ENCODE measurements at regions not wholly inside any gene's neighbourhood (a gene's known extent, or its start where the extent isn't known, plus 50 kb on each side); places are given as distances from the start of the nearest gene placed in this dataset.
"Not testable (repeated sequence)": the region's sequence is repeated elsewhere in the genome, so short reads cannot be mapped to it uniquely, and the experiment has no call there.

DNA sequence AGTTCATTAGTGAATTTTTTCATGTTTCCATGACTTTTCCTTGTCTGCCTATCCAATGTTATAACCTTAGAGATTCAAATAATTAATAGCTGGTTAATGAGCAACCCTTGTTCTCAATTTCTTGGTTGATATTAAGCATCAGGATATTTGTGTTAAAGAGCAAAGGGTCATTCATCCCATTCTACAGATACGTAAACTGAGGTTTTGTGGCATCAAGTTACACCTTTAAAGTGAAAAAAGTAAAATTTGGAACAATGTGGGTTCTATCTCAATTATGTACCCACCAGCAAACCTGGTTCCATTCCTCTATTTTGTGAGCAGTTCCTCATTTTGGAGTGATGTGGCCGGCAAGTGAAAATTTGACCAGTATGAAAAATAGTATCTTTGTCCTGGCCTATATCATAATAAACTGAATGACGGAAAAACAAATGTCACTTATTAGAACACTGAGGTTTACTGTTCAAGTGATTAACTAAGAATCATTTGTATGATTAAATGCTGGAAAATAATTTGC is 220.5 kb upstream of the ATP5MC3 start:
- no peak for DNase-seq

DNA sequence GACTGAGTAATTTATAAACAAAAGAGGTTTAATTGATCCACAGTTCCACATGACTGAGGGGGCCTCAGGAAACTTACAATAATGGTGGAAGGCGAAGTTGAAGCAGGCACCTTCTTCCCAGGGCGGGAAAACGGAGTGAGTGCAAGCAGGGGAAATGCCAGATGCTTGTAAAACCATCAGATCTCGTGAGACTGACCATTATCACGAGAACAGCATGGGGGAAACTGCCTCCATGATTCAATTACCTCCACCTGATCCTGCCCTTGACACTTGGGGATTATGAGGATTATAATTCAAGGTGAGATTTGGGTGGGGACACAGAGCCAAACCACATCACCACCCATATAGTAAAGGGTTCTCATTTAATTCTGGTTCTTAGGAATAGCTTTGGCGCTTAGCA is 219.5 kb upstream of the ATP5MC3 start:
- no peak for DNase-seq

DNA sequence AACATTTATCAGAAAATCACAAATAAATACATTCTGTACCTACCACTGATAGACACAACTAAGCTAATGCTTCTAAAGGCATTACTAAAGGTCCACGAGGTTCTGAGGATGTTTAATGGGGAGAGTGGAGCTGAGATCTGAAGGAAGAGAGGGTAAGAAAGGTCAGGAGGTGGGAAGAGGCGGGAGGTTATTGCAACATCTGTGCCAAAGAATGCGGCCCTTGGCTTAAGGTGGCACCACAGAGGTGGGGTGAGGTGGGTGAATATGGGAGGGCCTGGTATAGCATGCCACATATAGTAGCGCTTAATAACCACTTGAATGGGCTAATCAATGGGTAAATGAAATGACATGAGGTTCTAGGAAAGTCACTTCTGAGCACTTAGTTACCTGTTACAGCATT is 217.8 kb upstream of the ATP5MC3 start:
- DNase-seq = no peak

DNA sequence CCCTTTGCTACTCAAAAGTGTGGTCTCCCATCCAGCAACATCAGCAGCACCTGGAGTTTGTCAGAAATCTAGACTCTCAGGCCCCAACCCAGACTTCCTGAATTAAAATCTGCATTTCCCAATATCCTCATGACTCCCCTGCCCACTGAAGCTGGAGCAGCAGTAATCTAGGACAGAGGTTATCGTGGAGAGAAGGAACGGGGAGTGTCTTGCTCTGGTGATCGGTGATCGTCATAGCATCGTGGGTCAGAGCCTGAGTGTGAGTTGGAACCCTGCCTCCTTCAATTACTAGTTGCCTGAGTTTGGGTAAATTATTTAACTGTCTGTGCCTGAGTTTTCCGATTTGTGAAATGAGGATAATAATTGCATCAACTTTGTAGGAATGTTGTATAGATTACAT is 217.3 kb upstream of the ATP5MC3 start:
- no peak for DNase-seq

DNA sequence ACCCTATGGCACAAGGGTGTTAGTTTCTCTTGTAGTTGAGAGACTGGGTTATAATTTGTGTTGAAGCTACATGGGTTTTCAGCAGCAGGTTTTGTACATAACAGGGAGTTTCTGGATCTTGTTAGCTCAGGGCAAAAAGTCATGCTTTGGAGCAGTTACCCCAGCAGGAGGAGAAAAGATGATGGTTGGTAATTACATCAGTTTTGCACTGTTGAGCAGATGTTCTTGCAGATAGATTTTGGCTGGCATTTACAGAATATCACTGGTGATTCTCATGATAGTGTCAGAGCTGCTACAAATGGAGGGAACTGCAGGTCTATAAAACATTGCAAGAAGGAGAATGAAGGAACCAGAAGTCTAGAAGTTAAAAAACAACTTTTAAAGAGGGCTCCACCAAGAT is 215.2 kb upstream of the ATP5MC3 start:
- no peak for DNase-seq

DNA sequence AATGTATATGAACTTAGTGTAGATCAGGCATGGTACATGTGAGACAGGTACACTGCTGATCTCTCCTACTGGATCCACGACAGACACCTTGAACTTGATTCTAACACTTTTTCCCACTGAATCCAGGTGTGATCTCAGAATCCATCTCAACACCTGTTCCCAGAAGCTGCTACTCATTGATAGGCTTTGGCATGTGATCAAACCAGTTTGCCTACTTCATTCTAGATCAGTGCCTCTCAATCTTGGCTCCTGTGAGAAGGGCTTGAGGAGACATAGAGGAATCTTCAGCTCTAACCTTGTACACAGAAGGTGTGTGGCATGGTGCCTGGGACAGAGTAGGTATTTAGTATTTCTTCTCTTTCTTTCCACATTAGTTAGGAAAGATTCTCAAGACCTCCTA is 212.3 kb upstream of the ATP5MC3 start:
- DNase-seq = no peak

DNA sequence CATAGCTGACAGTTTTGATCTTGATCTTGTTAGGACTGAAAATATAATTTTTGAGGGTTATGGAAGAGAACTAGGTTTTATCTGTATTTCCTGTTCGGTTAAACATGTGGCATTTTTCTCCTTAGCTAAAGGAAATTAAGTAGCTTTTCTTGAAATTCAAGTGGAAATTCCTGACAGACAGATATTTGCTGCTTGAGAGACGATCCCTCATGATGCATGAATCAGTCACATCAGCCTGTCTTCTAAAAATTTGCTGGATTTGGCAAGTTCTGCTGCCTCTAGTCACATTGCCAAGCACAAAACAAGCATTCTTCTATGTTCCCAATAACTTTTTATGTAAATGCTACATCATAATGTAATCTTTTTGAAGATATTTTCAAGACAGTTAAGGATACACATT is 201.8 kb upstream of the ATP5MC3 start:
- DNase-seq = no peak

DNA sequence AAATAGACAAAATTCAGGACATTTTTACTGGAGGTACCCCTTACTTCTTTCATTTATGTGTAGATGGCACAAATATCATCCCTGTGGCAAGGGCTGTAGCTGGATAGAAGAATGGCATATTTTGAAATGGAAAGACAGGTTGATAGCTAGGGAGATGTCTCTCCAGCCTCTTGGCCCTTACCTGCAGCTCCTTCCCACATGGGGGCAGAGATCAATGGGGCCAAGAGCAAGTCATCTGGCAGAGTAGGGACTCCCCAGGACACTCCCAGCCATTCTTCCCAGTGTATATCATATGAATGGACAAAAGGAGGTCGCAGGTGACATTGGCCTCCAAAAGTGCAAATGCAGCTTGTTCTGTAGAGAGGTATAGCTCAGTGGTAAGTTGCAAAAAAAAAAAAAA is 192.2 kb upstream of the ATP5MC3 start:
- no peak for DNase-seq

DNA sequence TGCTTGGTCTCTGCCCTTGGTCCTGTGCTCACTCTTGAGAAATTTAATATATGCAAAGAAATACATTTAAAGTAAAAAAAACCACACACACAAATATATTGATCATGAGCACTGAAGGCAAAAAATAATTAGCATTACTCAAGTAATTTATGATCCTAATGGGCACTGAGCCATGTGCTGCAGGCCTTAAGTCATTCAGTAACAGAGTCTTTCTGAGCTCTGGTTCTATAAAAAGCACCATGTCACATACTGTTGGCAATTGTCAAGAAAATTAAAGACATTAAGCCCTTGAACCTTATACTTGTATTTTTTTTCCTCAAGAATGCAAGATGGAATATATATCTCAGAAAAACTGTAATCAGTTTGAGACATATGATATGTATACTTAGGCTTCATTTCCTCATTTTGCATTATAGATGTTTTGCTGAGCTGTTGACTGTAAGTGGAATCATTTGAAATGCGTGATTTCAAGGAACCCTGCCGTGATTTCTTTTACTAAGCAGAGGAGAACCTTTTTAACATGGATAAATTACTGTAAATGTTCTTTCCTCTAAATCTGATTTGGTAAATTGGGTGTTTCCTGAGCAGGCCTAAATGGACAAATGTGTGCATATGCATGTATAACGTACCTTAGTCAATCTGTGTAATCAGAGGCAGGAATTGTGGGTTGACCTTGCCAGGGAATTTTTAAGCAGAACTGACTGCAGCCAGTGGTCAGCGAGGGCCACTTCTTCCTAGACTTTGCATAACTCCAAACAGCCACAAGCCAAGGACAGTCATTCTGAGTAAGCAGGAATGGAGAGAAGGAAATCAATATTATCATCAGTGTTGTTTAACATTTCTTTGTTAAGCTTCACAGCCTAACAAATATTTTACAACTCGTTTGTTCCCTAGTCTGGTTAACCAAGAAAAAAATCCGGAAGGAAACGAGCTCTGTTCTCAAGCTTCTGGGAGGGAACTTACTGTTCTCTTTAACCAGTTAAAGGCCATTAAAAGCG is 191.5 kb upstream of the ATP5MC3 start:
- no peak for DNase-seq

DNA sequence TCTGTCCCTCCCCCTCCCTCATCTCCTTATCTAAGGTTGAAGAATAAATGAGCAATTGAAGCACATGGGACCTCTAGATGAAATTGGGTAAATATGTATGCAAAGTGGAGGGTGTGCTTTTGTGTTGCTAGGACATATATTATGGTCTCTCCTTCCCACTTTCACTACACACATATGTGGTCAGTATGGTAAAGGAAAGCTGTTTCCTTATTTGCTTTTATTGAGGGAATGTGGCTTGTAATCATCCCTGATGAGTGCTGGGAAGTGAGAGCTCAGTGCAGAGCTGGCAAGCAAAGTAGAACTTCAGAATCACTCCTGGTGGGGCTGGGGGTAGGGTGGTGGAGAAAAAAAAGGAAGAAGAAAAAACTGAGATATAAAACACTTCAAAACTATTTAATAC is 189.9 kb upstream of the ATP5MC3 start:
- DNase-seq = no peak

DNA sequence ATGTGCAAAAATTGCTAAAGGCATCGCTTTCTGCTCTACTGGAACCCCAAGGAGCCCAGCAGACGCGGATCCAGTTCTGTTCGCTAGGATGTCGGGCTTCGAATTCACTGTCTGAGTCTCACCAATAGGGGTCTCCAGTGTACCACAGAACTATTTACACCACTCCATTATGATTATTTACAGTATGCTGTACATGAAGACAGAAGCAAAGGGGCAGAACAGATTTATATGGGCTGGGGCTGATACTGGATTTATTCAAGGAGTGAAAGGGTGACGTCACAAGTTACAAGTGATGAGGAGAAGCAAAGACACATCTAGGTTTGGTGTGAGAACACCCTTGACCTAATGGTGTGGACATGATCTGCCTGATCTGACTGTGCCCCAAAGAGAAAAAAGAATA is 185.3 kb upstream of the ATP5MC3 start:
- DNase-seq = no peak

DNA sequence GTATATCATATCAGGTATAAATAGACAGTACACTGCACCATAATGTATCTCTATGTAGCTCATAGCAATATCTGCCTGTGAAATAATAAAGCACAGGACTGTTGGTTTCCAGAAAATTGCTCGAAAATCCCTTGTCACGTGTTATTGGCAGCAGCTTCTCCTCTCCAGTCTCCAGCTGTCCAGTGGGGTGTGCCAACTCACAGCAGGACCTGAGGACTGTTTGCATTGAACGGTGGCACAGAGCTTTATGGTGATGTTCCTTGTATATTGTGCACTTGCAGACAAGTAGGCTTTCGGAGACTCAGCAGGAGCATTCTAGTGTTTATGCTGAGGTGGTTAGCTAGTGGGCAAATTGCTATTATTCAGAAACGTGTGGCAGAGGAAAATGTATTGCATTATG is 182.2 kb upstream of the ATP5MC3 start:
- DNase-seq = no peak

DNA sequence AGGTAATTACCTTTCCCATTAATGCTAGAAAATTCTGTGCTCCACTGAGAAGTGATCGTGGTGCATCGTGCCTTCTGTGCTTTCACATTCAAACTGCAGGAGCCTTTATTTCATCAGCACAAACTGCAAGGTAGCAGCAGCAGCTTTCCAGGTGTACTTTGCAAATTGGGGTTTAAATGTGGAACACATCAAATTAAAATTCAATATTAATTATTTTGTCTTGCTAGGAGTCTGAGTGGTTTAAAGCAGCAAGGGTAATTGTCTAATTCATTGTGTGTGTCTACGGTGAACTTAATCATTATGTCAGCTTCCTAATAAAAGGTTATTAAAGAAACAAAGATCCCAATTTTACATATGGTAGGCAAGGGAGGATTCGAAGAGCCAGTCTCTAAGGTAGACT is 180.8 kb upstream of the ATP5MC3 start:
- no peak for DNase-seq

DNA sequence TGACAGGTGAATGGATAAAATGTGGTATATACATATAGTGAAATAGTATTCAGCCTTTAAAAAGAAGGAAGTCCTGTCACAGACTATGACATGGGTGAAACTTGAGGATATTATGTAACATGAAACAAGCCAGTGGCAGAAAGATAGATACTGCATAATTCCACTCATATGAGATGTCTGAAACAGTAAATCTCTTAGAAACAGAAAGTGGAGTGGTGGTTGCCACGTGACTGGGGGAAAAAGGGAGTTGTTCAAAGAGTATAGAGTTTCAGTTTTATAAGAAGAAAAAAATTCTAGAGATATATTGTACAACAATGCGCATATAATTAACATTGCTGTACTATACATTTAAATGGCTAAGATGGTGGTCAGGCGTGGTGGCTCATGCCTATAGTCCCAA is 178.2 kb upstream of the ATP5MC3 start:
- DNase-seq = no peak

DNA sequence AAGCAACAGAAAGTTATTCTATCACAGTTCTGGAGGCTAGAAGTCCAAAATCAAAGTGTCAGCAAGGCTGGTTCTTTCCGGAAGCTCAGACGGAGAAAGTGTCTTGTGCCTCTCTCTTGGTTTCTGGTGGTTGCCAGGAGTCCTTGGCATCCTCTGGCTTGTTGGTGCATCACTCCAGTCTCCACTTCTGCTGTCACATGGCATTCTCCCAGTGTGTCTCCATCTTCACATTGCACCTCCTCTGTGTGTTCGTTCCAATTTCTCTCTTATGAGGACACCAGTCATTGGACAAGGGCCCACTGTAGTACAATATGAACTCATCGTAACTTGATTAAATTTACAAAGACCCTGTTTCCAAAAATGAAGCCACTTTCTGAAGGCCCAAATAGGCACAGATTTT is 175.4 kb upstream of the ATP5MC3 start:
- no peak for DNase-seq

DNA sequence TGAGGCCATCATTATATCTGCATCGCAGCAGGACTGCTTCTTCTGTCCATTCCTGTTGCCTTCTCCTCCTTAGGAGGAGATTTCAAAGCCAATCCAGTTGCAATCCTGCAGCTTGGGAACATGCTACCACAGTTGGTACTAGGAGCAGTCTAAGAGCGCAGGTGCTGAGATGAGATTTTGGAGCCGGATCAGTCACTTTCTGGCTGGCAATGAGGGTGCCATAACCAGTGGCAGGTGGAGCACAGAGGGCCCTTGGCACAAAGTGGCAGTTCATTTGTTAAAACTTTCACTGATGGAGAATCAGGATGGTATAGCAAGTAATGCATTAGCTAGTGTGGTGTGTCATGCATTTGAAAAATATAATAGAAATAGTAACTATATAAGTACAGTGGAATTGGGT is 173.7 kb upstream of the ATP5MC3 start:
- DNase-seq = no peak

DNA sequence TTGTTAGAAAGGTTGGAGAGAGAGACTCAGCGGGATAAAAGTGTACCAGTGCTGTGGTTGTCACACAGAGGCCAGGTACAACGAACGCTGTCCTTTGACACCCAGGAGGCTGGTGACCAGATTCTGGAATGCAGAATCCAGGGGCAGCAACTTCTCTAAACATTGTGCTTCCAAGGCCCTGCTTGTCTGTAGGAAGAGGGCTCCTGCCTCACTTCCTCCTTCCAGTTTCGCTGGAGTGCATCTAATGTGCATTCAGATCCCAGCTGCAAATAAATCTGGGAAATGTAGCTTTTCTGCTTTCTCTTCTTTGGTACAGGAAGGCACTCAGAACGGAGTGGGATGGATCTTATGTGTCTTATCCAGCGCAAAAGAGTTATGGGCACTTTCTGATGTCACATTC is 171.8 kb upstream of the ATP5MC3 start:
- DNase-seq = no peak

DNA sequence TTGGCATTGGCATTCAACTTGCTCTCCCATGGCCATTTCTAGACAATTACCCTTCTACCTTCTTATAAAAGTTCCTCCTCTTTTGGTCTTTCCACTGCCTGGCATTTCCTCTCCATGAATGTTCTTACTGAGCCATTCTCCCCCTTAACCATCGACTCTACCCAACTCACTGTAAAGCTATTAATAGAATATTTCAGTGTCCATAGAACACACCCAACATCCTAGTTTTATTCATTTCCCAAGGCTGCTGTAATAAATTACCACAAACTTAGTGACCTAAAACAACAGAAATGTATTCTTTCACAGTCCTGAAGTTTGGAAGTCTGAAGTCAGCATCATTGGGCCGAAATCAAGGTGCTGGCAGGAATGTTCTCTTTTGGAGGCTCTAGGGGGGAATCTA is 170.0 kb upstream of the ATP5MC3 start:
- no peak for DNase-seq

DNA sequence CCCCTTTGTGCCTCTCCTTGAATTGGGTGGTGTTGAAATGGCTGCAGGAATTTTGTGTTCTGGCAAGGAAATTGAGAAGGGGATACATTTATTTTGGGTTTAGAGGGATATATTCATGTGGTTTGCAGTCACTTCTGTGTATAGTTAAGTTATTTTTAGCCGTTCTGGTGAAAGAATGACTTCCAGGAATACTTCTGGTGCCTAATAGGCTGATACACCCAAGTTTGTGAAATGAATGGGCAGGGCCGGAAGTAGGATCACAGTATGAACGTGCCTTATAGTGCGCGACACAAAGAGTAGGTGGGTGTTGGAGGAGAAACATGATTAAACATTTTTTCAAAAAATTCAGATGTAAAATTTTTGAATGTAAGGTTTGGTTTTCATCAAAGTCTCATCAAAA is 168.6 kb upstream of the ATP5MC3 start:
- no peak for DNase-seq

DNA sequence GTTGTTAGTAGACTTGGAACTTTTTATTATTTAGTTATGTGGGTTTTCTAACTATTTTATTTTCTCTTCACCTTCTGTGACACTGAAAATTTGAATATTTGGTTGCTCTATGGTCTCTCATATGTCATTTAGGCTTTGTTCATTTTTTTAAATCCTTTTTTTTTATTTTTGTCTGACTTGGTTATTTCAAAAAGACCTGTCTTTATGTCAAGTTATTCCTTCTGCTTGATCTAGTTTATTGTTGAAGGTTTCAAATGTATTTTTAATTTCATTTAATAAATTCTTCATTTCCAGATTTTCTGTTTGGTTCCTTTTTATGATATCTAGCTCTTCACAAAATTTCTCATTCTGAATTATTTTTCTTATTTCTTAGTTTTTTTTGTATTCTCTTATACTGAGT is 160.6 kb upstream of the ATP5MC3 start:
- no peak for DNase-seq

DNA sequence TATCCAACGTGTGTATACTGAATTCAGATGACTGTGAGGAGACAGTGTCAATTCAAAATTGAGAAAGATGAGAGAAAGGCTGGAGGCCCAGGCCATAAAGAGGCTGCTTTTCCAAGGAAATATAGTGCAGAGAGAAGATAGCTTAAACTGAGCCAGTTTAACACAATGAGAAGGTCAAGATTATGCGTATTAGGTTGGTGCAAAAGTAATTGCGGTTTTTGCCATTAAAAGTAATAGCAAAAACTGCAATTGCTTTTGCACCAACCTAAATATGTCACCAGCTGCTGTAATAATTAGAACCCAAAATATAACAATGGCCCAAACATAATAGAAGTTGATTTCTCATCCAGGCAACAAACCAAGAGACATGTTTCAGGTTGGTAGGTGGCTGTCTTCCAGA is 148.7 kb upstream of the ATP5MC3 start:
- DNase-seq = no peak

DNA sequence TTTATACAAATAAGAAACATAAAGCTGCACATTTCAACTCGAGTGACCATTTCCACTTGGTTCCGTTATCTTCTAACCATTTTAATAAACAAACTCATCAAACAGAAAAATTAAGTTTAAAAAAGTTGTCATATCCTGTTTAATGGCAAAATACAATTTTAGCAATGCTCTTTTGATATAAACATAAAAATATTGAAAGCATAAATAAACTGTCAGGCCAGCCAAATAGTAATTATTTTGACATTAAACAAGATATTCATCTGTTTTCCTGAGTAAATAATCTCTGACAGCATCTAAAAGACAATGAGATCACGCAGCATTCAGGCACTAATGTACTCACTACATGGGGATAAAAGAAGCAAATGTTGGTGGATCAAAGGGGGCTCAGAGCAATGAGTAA is 145.3 kb upstream of the ATP5MC3 start:
- DNase-seq = no peak

DNA sequence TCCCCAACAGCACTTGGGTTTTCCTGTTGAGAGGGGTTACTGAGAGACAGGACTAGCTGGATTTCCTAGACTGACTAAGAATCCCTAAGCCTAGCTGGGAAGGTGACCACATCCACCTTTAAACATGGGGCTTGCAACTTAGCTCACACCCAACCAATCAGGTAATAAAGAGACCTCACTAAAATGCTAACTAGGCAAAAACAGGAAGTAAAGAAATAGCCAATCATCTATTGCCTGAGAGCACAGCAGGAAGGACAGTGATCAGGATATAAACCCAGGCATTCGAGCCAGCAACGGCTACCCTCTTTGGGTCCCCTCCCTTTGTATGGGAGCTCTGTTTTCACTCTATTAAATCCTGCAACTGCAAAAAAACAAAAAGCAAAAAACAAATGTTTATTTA is 144.7 kb upstream of the ATP5MC3 start:
- not testable (repeated sequence) for DNase-seq

DNA sequence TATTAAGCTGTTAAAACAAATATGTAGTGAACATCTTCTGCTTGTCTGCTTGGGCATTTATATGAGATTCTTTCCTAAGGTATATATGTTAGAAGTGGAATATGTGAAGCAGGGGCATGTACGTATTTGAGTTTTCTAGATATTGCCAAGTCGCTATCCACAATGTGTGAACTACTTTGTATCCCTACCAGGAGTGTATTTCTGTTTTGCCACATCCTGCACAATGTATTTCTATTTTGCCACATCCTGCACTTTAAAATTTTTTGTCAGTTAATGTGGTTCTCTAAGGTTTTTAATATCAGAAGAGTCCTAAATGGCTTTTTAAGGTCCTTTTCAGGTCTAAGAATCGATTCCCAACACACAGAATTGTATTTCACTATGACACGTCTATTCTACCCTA is 141.7 kb upstream of the ATP5MC3 start:
- no peak for DNase-seq

DNA sequence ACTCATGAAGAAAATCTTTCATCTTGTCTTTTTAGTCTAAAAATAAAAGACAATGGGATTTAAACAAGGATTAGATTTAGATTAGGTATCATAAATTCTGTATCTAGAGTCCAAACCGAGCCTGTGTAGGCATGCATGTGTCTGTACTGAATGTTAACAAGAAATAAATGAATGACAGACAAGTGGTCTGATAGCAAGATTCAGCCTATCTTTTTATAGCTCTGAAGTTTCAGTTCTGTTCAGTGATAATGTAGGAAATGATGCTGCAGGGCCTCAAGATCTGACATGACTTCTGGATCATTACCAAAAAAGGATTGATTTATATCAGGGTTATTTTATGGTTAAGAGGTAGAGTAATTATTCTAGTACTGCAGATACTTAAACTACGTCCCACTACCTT is 137.0 kb upstream of the ATP5MC3 start:
- no peak for DNase-seq

Data from effector CD4-positive, alpha-beta T cell (primary cell).